Thymus (tissue), 11 donors: ENCODE measurements at regions not wholly inside any gene's neighbourhood (a gene's known extent, or its start where the extent isn't known, plus 50 kb on each side); places are given as distances from the start of the nearest gene placed in this dataset.

Source experiments
- DNase-seq, 9 donors: peaks; one replicate each; pipeline ENCODE4 v3.0.0-alpha.2; 2013; ENCODE audit warnings: low spot score in 9 of 9, low read depth in 6 of 9, missing footprints in 1 of 9
- H3K27ac ChIP-seq, 2 donors: one replicate each; pipeline ENCODE4 v1.5.1; 2013; ENCODE audit warnings: control low read depth in 1 of 2, low read depth in 1 of 2, low read length in 1 of 2, mild to moderate bottlenecking in 1 of 2, moderate library complexity in 1 of 2
- H3K27me3 ChIP-seq, 2 donors: one replicate each; pipeline ENCODE4 v1.5.1; 2013; ENCODE audit warnings: low read length in 1 of 2; ENCODE audit not compliant: control insufficient read depth in 2 of 2, insufficient read depth in 1 of 2
- H3K36me3 ChIP-seq, 2 donors: one replicate each; pipeline ENCODE4 v1.5.1; 2013; ENCODE audit warnings: low read length in 1 of 2, mild to moderate bottlenecking in 1 of 2, moderate library complexity in 1 of 2; ENCODE audit not compliant: control insufficient read depth in 2 of 2, insufficient read depth in 2 of 2
- H3K4me1 ChIP-seq, 2 donors: one replicate each; pipeline ENCODE4 v1.5.1; 2013; ENCODE audit warnings: low read length in 2 of 2; ENCODE audit not compliant: control insufficient read depth in 2 of 2, insufficient read depth in 2 of 2
- H3K4me3 ChIP-seq, 2 donors: one replicate each; pipeline ENCODE4 v1.5.1; 2013; ENCODE audit warnings: low read length in 2 of 2, control low read depth in 1 of 2, mild to moderate bottlenecking in 1 of 2
- H3K9me3 ChIP-seq, 2 donors: one replicate each; pipeline ENCODE4 v1.5.1; 2013; ENCODE audit warnings: low read length in 1 of 2, mild to moderate bottlenecking in 1 of 2; ENCODE audit not compliant: control insufficient read depth in 2 of 2, insufficient read depth in 1 of 2
- WGBS: extraction: QIAGEN DNeasy Blood & Tissue Kit; methylation state at CpG from one replicate; pipeline ENCODE4 v1.1.7; 2013; 5-methylcytosine and 5-hydroxymethylcytosine counted together
- donor health status: healthy.

DNA sequence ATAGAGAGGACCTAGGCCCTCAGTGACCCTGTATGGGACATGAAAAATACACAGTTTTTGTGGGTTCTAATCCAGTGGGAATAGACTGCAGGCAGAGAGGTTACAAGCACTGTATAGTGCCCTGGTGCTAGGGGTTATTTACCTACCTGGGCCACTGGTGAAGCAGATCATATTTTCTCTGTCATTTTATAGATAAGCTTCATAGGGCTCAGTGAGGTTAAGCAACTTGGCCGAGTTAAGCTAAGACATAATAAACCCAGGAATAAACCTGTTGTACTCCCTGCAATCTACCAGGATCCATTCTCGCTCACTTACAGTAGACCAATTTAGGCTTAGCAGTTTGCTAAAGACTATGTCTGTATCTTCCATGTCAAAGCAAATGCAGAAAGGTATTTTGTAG lies 340.6 kb upstream of the KHDRBS2 start:
- Histone ChIP-seq H3K4me1 (no peaks in the 10 kb centered on the region), H3K27ac (no peak overlapping the region), H3K9me3 (no peaks in the 10 kb centered on the region), H3K27me3 (no peaks in the 10 kb centered on the region), H3K4me3 (no peak overlapping the region), H3K36me3 (no peaks in the 10 kb centered on the region)
- WGBS, result 94% methylated on average over 2 of the region's 2 CpGs
- no peak for DNase-seq

DNA sequence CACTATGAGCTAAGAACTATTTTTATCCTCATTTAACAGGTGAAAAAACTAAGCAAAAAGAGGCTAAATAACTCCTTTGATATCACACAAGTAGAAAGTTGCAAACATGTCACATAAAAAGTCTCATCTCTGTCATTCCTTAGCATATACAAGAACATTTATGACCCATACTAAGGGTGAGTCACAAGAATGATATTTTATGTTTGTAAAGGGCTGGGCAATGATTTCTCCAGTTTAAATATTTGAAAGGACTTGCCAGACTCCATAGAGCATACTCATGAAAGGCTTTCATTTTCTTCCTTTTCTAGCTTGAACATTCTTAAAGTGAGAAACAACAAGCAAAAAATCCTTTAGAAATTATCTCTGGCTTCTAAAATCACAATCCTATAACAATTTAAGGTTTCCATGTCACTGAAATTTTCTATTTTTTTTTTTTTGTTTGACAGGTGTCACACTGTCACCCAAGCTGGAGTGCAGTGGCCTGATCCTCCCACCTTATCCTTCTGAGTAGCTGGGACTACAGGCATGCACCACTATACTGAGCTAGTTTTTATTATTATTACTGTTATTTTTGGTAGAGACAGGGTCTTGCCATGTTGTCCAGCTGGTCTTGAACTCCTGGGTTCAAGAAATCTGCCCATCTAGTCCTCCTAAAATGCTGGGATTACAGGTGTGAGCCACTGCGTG lies 338.0 kb upstream of the KHDRBS2 start:
- DNase-seq, result no peak
- H3K27ac ChIP-seq, result no peak overlapping the region
- H3K9me3 ChIP-seq, result no peaks in the 10 kb centered on the region
- H3K4me3 ChIP-seq, result no peak overlapping the region
- no peaks in the 10 kb centered on the region for H3K36me3 ChIP-seq
- H3K27me3 ChIP-seq, result no peaks in the 10 kb centered on the region
- no peaks in the 10 kb centered on the region for H3K4me1 ChIP-seq
- 98% methylated on average over 1 of the region's 1 CpG for WGBS

DNA sequence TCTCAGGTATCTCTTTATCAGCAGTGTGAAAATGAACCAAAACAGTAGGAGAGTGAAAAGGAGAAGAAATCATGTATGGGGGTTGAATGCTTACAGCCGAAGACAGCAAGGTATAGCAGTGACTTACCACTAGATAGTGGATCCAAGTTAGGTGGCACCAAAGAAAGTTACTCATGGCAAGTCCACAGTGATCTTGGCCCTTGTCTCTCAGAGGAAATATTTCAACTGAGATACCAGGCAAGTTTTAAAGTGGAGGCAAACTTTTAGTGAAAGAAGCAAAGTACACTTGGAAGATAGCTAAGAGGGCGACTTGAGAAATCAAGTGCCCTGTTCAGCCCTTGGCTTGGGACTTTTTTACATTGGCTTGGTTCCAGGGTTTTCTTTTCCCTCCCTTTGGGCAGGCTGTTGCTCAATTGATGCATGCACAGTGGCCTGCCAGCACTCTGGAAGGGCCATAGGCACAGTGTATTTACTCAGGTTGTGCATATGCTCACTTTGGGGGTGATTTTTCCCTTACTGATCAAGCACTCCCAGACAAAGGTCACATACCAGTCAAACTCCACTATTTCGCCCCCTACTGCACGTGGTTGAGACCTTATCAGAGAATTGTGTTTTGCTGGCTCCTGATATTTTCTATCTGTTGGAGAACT lies 329.5 kb upstream of the KHDRBS2 start:
- no peak for DNase-seq
- Histone ChIP-seq H3K27ac (peak overlapping the region in 1 of 2 donors; percentile 33), H3K4me1 (no peaks in the 10 kb centered on the region), H3K27me3 (no peaks in the 10 kb centered on the region), H3K9me3 (peaks cover 0 to 4% of the 10 kb centered on the region in 2 donors), H3K4me3 (no peak overlapping the region), H3K36me3 (no peaks in the 10 kb centered on the region)
- WGBS, result 88% methylated on average over 4 of the region's 4 CpGs

DNA sequence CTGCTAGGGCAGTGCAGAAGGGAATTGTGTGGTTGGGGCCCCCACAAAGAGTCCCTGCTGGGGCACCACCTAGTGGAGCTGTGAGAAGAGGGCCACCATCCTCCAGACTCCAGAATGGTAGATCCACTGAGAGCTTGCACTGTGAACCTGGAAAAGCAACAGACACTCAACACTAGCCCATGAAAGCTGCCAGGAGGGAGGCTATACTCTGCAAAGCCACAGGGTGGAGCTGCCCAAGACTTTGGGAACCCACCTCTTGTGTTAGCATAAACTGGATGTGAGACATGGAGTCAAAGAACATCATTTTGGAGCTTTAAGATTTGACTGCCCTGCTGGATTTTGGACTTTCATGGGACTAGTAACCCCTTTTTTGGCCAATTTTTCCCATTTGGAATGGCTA lies 328.4 kb upstream of the KHDRBS2 start:
- H3K4me1 ChIP-seq, result no peaks in the 10 kb centered on the region
- no peaks in the 10 kb centered on the region for H3K36me3 ChIP-seq
- no peak for DNase-seq
- H3K4me3 ChIP-seq, result no peak overlapping the region
- H3K27ac ChIP-seq, result no peak overlapping the region
- no peaks in the 10 kb centered on the region for H3K27me3 ChIP-seq
- peaks cover 0 to 7% of the 10 kb centered on the region in 2 donors for H3K9me3 ChIP-seq

DNA sequence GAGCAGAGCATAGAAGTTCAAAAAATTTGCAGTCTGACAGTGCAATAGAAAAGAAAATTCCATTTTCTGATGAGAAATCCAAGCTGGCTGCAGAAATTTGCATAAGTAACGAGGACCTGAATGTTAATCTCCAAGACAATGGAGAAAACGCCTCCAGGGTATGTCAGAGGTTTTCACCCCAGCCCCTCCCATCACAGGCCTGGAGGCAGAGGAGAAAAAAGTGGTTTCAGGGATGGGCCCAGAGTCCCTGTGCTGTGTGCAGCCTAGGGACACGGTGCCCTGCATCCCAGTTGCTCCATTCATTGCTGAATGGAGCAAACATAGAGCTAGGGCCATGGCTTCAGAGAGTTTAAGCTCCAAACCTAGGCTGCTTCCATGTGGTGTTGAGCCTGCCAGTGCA lies 327.9 kb upstream of the KHDRBS2 start:
- no peak overlapping the region for H3K27ac ChIP-seq
- H3K27me3 ChIP-seq, result no peaks in the 10 kb centered on the region
- no peak for DNase-seq
- H3K9me3 ChIP-seq, result peaks cover 0 to 7% of the 10 kb centered on the region in 2 donors
- H3K36me3 ChIP-seq, result no peaks in the 10 kb centered on the region
- H3K4me3 ChIP-seq, result no peak overlapping the region
- H3K4me1 ChIP-seq, result no peaks in the 10 kb centered on the region
- WGBS, result 88% methylated on average over 3 of the region's 3 CpGs

DNA sequence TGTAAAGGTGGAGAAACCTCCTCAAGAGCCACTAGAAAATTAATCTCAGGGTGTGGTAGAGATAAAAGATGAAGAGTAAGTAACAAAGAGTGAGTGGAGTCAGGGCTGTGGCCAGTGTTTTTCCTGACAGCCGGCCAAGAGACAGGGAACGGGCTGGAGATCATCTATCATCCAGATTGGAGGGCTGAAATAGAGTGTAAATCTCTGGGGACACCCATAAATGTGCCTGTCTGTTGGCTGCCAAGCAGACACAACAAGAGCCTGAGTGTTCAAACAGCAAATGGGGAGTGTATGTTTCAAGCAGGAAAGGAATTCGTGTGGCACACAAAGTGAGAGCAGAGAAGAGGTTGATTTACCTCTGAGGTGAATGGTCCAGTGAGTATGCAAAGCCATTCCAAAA lies 326.4 kb upstream of the KHDRBS2 start:
- WGBS, result 76% methylated on average over 3 of the region's 3 CpGs
- H3K9me3 ChIP-seq, result peaks cover 0 to 7% of the 10 kb centered on the region in 2 donors
- no peaks in the 10 kb centered on the region for H3K36me3 ChIP-seq
- no peak overlapping the region for H3K27ac ChIP-seq
- H3K4me3 ChIP-seq, result no peak overlapping the region
- no peak for DNase-seq
- no peaks in the 10 kb centered on the region for H3K4me1 ChIP-seq
- no peaks in the 10 kb centered on the region for H3K27me3 ChIP-seq

DNA sequence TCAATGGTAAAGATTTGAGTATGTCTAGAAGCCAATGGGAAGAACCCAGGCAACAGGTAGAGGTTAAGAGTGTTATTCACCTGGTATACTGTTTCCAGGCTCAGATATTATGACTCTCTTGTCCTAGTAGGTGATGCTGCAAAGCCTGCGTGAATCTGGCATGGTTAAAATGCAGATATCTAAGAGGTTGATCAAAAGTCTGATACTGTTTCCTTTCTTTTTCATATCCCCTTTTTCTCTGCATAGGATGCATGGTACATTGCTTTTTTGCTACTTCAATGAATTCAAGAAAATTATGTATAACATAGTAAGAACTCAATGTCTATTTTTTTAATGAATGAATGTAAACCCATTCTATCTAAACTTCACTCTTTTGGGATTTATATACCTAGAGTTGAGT lies 284.3 kb upstream of the KHDRBS2 start:
- no peaks in the 10 kb centered on the region for H3K36me3 ChIP-seq
- H3K4me3 ChIP-seq, result no peak overlapping the region
- WGBS, result 92% methylated on average over 1 of the region's 1 CpG
- H3K27ac ChIP-seq, result no peak overlapping the region
- no peaks in the 10 kb centered on the region for H3K4me1 ChIP-seq
- H3K9me3 ChIP-seq, result no peaks in the 10 kb centered on the region
- no peaks in the 10 kb centered on the region for H3K27me3 ChIP-seq
- DNase-seq, result no peak

DNA sequence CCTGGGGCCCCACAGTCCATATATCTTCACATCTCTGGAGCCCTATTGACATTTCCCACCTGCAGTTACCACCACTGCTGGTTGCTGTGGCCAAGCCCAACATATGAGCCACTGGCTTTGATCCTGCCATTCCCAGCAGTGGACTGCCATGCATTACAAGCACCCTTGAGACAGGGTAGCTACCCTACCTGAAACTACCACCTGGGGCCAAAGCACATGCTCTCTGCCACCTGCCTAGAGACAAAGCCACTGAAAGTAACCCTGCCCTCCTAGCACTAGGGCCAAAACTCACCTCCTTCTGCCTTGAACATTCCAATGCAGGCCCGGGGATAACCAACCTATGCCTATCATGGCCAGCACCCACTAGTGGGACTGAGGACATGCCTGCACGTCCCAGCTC lies 255.5 kb upstream of the KHDRBS2 start:
- no peak overlapping the region for H3K27ac ChIP-seq
- no peaks in the 10 kb centered on the region for H3K36me3 ChIP-seq
- H3K9me3 ChIP-seq, result no peaks in the 10 kb centered on the region
- H3K4me1 ChIP-seq, result no peaks in the 10 kb centered on the region
- WGBS, result 89% methylated on average over 2 of the region's 2 CpGs
- no peaks in the 10 kb centered on the region for H3K27me3 ChIP-seq
- no peak for DNase-seq
- no peak overlapping the region for H3K4me3 ChIP-seq

DNA sequence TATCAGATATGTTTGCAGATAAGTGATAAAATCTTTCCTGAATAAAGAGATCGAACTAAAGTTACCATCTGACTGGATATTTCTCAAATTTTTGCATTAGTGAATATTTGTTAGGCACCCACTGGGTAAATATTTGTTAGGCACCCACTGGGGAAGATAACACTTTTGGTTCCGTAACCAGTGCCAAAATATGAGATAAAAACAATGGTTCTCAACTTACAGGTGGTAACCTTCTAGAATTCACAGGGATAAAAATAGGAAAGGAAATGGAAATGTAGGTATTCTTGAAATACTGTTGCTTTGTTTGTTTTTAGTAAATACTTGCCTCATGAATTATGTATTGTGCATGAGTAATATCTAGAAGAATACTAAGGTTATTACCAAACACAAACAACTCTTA lies 245.0 kb upstream of the KHDRBS2 start:
- 73% methylated on average over 2 of the region's 2 CpGs for WGBS

More for the DNA sequence above, 245.0 kb upstream of the KHDRBS2 start:
- Histone ChIP-seq H3K9me3 (no peaks in the 10 kb centered on the region), H3K36me3 (no peaks in the 10 kb centered on the region), H3K4me3 (no peak overlapping the region), H3K4me1 (no peaks in the 10 kb centered on the region), H3K27me3 (no peaks in the 10 kb centered on the region), H3K27ac (no peak overlapping the region)
- no peak for DNase-seq
